K562 (cell line): ENCODE measurements at regions not wholly inside any gene's neighbourhood (a gene's known extent, or its start where the extent isn't known, plus 50 kb on each side); places are given as distances from the start of the nearest gene placed in this dataset.

Source experiments
- EZH2 ChIP-seq: IDR thresholded peaks from 2 replicates; pipeline ENCODE4 v1.6.1; 2012; ENCODE audit warnings: low read depth, mild to moderate bottlenecking, inconsistent platforms, low read length, borderline replicate concordance
- NRF1 ChIP-seq, 2 experiments: fragments of 450-650 bp; IDR thresholded peaks in 1 of 2; conservative IDR thresholded peaks in 1 of 2; 2 replicates each; pipeline ENCODE4 v1.6.1; 2014; ENCODE audit warnings: mild to moderate bottlenecking in 2 of 2
- SNAPC5 ChIP-seq: fragments of 250-450 bp; sonication (Bioruptor Pico); IDR thresholded peaks from 2 replicates; pipeline ENCODE4 v1.8.0; 2021; ENCODE audit warnings: moderate library complexity, mild to moderate bottlenecking, inconsistent platforms
- YBX1 ChIP-seq: fragments of 450-650 bp; IDR thresholded peaks from 2 replicates; pipeline ENCODE4 v1.7.1; 2016; ENCODE audit warnings: mild to moderate bottlenecking

DNA sequence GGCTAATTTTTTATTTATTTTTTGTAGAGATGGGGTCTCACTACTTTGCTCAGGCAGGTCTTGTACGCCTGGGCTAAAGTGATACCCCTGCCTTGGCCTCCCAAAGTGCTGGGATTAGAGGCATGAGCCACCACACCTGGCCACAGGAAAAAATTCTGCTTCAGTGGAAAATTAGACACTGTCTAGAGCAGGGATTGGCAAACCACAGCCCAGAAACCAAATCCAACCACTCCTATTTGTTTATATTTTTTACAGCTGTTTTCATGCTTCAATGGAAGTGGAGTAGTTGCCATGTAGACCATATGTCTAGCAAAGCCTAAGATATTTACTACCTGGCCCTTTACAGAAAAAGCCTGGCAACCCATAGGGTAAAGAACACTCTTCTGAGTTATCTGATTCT, 123.7 kb upstream of the MRI1 start:
- TF ChIP-seq SNAPC5 (CRISPR knock-in tag) (no peak), NRF1 (conservative IDR thresholded peaks at IDR 0.05 in 1 of 2, IDR thresholded peaks at IDR 0.05 in 1 of 2) (no peak), YBX1 (no peak), EZH2 (no peak)
